B cell (primary cell): ENCODE measurements at regions not wholly inside any gene's neighbourhood (a gene's known extent, or its start where the extent isn't known, plus 50 kb on each side); places are given as distances from the start of the nearest gene placed in this dataset.

Experiments used
- ATAC-seq: fragments of 200-7000 bp; cut with Tn5 transposase; one replicate; pipeline ENCODE4 v1.10.0; 2021; ENCODE audit warnings: low read depth, mild to moderate bottlenecking, moderate number of reproducible peaks, moderate library complexity
- CTCF ChIA-PET: fragments of 350-600 bp; sonication (Branson Sonifier 250); formaldehyde crosslinking; loops from one replicate; lab custom pipeline; 2021; ENCODE audit warnings: antibody characterized with exemption, inconsistent platforms; lab: Charles Lee
- POLR2A ChIA-PET: fragments of 350-600 bp; sonication (Branson Sonifier 250); formaldehyde crosslinking; loops from one replicate; lab custom pipeline; 2021; ENCODE audit warnings: antibody characterized with exemption; lab: Charles Lee
- DNase-seq: peaks from one replicate; pipeline ENCODE4 v3.0.0; 2013
- H2AFZ ChIP-seq: 2 replicates; pipeline ENCODE4 v1.6.1; 2012; ENCODE audit warnings: mild to moderate bottlenecking, low read depth, low read length; ENCODE audit not compliant: insufficient read depth, poor library complexity, severe bottlenecking
- H3K27ac ChIP-seq, 2 donors: 1 replicate in 1 of 2; 2 replicates in 1 of 2; pipeline ENCODE4 v1.5.1; 2012 to 2013; ENCODE audit warnings: low read length in 2 of 2, mild to moderate bottlenecking in 2 of 2, moderate library complexity in 1 of 2
- H3K27me3 ChIP-seq, 4 experiments: fragments of 200-600 bp in 1 of 4; sonication (generic) in 1 of 4; replicated peaks in 1 of 4; 1 replicate in 2 of 4; 2 replicates in 2 of 4; pipeline versions ENCODE4 v1.6.1 to v1.7.0; 2013 to 2016; ENCODE audit warnings: low read length in 3 of 4, mild to moderate bottlenecking in 2 of 4, mixed read lengths in 1 of 4, moderate library complexity in 1 of 4; ENCODE audit not compliant: insufficient read depth in 4 of 4, control insufficient read depth in 3 of 4; ENCODE audit errors: control extremely low read depth in 1 of 4
- H3K36me3 ChIP-seq, 2 experiments: replicated peaks in 1 of 2; 1 replicate in 1 of 2; 2 replicates in 1 of 2; pipeline versions ENCODE4 v1.6.1 to v1.7.1; 2013; ENCODE audit warnings: low read length in 1 of 2; ENCODE audit not compliant: insufficient read depth in 2 of 2, control insufficient read depth in 1 of 2; ENCODE audit errors: control extremely low read depth in 1 of 2, extremely low read depth in 1 of 2
- H3K4me1 ChIP-seq, 2 donors: fragments of 200-600 bp in 1 of 2; sonication (generic) in 1 of 2; 1 replicate in 1 of 2; 2 replicates in 1 of 2; pipeline versions ENCODE4 v1.5.1 to v1.6.1; 2013 to 2017; ENCODE audit warnings: low read length in 2 of 2; ENCODE audit not compliant: control insufficient read depth in 2 of 2, insufficient read depth in 2 of 2
- H3K4me2 ChIP-seq: replicated peaks from 2 replicates; pipeline ENCODE3; 2012; ENCODE audit warnings: mild to moderate bottlenecking, low read depth, low read length; ENCODE audit not compliant: poor library complexity, severe bottlenecking
- H3K4me3 ChIP-seq, 5 experiments: fragments of 200-600 bp in 1 of 5; sonication (generic) in 1 of 5; 1 replicate in 3 of 5; 2 replicates in 2 of 5; pipeline versions ENCODE4 v1.5.1 to v1.7.0; 2011 to 2016; ENCODE audit warnings: low read length in 4 of 5, mild to moderate bottlenecking in 4 of 5, low read depth in 2 of 5, control low read depth in 1 of 5, moderate library complexity in 1 of 5; ENCODE audit not compliant: insufficient read depth in 1 of 5; ENCODE audit errors: control extremely low read depth in 1 of 5, extremely low read depth in 1 of 5
- H3K79me2 ChIP-seq: fragments of 200-600 bp; sonication (generic); one replicate; pipeline ENCODE4 v1.6.0; 2016; ENCODE audit warnings: low read length; ENCODE audit not compliant: control insufficient read depth, insufficient read depth
- H3K9ac ChIP-seq: fragments of 200-600 bp; sonication (generic); 2 replicates; pipeline ENCODE4 v1.6.1; 2017; ENCODE audit warnings: mild to moderate bottlenecking, low read length, moderate library complexity
- H3K9me3 ChIP-seq, 3 donors: one replicate each; pipeline versions ENCODE4 v1.6.1 to v1.7.1; 2013; ENCODE audit warnings: low read length in 2 of 3; ENCODE audit not compliant: control insufficient read depth in 2 of 3, insufficient read depth in 1 of 3; ENCODE audit errors: control extremely low read depth in 1 of 3
- H4K20me1 ChIP-seq: 2 replicates; pipeline ENCODE4 v1.6.0; 2012; ENCODE audit warnings: mild to moderate bottlenecking, low read length; ENCODE audit not compliant: insufficient read depth, control insufficient read depth, poor library complexity, severe bottlenecking
- H3K27ac Mint-ChIP-seq: one replicate; pipeline ENCODE4 v1.8.0; 2021; ENCODE audit warnings: mixed read lengths
- H3K27me3 Mint-ChIP-seq: one replicate; pipeline ENCODE4 v1.8.0; 2021; ENCODE audit warnings: mixed read lengths
- H3K4me1 Mint-ChIP-seq: one replicate; pipeline ENCODE4 v1.8.0; 2021; ENCODE audit warnings: mixed read lengths
- H3K4me3 Mint-ChIP-seq: one replicate; pipeline ENCODE4 v1.8.0; 2021; ENCODE audit warnings: mixed read lengths
- H3K9me3 Mint-ChIP-seq: one replicate; pipeline ENCODE4 v1.8.0; 2022; ENCODE audit warnings: mixed read lengths; ENCODE audit not compliant: insufficient read depth
- CTCF ChIP-seq: fragments of 200-600 bp; IDR thresholded peaks from one replicate; pipeline ENCODE4 v1.8.0; 2022; ENCODE audit warnings: antibody characterized with exemption, mild to moderate bottlenecking
- EZH2 ChIP-seq: IDR thresholded peaks from 2 replicates; pipeline ENCODE4 v1.6.1; 2012; ENCODE audit warnings: borderline replicate concordance, low read depth, mild to moderate bottlenecking, moderate library complexity, low read length; ENCODE audit not compliant: insufficient read depth, poor library complexity, severe bottlenecking
- WGBS: methylation state at CpG from one replicate; pipeline ENCODE4 v1.1.5; 2013; ENCODE audit warnings: missing lambda C conversion rate; ENCODE audit not compliant: insufficient coverage; 5-methylcytosine and 5-hydroxymethylcytosine counted together
- intact Hi-C: fragments of 100-400 bp; cut with micrococcal nuclease; formaldehyde crosslinking; loops from one replicate; pipeline ENCODE4 v1.10.0; 2022

DNA sequence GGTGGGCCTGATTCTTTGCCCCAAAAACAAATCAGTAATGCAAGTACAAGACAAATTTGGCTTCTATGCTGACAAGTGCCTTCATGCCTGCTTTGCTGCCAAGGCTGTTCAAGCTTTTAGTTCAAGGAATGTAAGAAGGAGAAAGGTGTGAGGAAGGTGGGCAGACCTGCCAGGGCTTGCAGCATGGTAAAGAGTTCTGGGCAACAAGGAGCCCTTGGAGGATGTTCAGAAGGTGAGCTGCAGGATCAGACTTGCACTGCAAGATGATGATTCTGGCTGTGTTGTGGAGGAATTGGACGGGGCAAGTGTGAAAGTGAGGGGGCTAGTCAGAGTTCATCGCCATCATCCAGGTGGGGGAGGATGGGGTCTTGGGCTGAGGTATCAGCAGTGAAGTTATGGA lies 167.9 kb downstream of the NUAK1 start:
- no peak overlapping the region for H3K4me3 Mint-ChIP-seq
- TF ChIP-seq CTCF (no peak), EZH2 (no peak)
- Histone ChIP-seq H3K9me3 (peaks cover 0 to 4% (median 0%) of the 10 kb centered on the region in 3 donors), H3K27ac (no peak overlapping the region), H3K4me3 (no peak overlapping the region), H3K4me2 (no peak overlapping the region), H2AFZ (no peak overlapping the region), H3K27me3 (no peaks in the 10 kb centered on the region), H3K36me3 (no peaks in the 10 kb centered on the region), H3K9ac (no peak overlapping the region), H3K4me1 (no peaks in the 10 kb centered on the region), H4K20me1 (no peaks in the 10 kb centered on the region), H3K79me2 (no peaks in the 10 kb centered on the region)
- 88% methylated on average over 2 of the region's 2 CpGs for WGBS
- ATAC-seq (no peak), DNase-seq (no peak)
- intact Hi-C loops, result no loop called here
- H3K9me3 Mint-ChIP-seq, result no peaks in the 10 kb centered on the region
- ChIA-PET POLR2A (no interaction called here), CTCF (no interaction called here)
- no peaks in the 10 kb centered on the region for H3K4me1 Mint-ChIP-seq
- peaks cover 2% of the 10 kb centered on the region for H3K27me3 Mint-ChIP-seq
- no peak overlapping the region for H3K27ac Mint-ChIP-seq

DNA sequence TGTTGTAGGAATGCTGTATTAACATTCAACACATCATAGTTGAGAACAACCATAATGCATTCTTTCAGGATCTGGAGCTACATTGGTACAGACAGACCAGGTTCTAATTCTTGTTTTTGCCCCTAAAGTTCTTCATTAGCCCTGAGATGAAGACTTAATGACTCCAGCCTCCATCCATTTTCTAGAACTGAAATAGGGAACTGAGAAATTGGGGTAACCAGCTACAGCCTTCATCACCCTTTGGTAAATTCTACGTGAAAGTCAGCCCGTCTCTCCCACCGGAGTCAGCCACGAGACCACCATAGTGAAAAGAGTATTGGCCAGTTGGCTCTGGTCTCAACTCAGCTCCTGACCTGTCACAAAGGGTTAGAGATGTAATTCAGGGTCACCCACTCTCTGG lies 164.0 kb downstream of the NUAK1 start:
- WGBS, result 100% methylated on average over 2 of the region's 4 CpGs
- intact Hi-C loops, result no loop called here

More for the DNA sequence above, 164.0 kb downstream of the NUAK1 start:
- no peaks in the 10 kb centered on the region for H3K4me1 Mint-ChIP-seq
- no peaks in the 10 kb centered on the region for H3K9me3 ChIP-seq
- no peaks in the 10 kb centered on the region for H3K9me3 Mint-ChIP-seq
- no peak overlapping the region for H3K4me2 ChIP-seq
- H3K27ac Mint-ChIP-seq, result no peak overlapping the region
- no peak overlapping the region for H3K4me3 ChIP-seq
- TF ChIP-seq CTCF, result no peak
- H3K27ac ChIP-seq, result no peak overlapping the region
- CTCF ChIA-PET, result no interaction called here
- H3K36me3 ChIP-seq, result no peaks in the 10 kb centered on the region
- no peaks in the 10 kb centered on the region for H4K20me1 ChIP-seq
- no peaks in the 10 kb centered on the region for H3K27me3 Mint-ChIP-seq
- no peaks in the 10 kb centered on the region for H3K79me2 ChIP-seq
- ATAC-seq, result no peak
- H3K9ac ChIP-seq, result no peak overlapping the region
- H2AFZ ChIP-seq, result no peak overlapping the region
- H3K4me1 ChIP-seq, result no peaks in the 10 kb centered on the region
- no peak for DNase-seq
- no peak overlapping the region for H3K4me3 Mint-ChIP-seq
- POLR2A ChIA-PET, result no interaction called here
- H3K27me3 ChIP-seq, result no peaks in the 10 kb centered on the region
